ENCODE measurements at regions not wholly inside any gene's neighbourhood (a gene's known extent, or its start where the extent isn't known, plus 50 kb on each side); places are given as distances from the start of the nearest gene placed in this dataset.

DNA sequence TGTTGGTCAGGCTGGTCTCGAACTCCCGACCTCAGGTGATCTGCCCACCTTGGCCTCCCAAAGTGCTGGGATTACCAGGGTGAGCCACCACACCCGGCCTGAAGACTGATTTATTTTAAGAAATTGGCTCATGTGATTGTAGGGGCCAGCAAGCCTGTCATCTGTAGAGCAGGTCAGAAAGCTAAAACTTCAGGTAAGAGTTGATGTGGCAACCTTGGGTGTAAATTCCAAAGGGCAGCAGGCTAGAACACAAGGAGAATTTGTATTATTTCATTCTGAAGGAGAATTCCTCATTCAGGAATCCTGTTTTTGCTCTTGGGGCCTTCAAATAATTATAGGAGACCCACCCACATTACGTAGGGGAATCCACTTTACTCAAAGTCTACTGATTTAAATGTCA, 728.7 kb downstream of the LTN1 start:
- TF ChIP-seq, protein P1, sequence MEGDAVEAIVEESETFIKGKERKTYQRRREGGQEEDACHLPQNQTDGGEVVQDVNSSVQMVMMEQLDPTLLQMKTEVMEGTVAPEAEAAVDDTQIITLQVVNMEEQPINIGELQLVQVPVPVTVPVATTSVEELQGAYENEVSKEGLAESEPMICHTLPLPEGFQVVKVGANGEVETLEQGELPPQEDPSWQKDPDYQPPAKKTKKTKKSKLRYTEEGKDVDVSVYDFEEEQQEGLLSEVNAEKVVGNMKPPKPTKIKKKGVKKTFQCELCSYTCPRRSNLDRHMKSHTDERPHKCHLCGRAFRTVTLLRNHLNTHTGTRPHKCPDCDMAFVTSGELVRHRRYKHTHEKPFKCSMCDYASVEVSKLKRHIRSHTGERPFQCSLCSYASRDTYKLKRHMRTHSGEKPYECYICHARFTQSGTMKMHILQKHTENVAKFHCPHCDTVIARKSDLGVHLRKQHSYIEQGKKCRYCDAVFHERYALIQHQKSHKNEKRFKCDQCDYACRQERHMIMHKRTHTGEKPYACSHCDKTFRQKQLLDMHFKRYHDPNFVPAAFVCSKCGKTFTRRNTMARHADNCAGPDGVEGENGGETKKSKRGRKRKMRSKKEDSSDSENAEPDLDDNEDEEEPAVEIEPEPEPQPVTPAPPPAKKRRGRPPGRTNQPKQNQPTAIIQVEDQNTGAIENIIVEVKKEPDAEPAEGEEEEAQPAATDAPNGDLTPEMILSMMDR (IDR thresholded peaks at IDR 0.05) = no peak
- TF ChIP-seq POLR2A (IDR thresholded peaks at IDR 0.05) (no peak), EP300 (IDR thresholded peaks at IDR 0.05) (no peak)
